ENCODE measurements at regions not wholly inside any gene's neighbourhood (a gene's known extent, or its start where the extent isn't known, plus 50 kb on each side); places are given as distances from the start of the nearest gene placed in this dataset.

- TF ChIP-seq EP300 (IDR thresholded peaks at IDR 0.05; ENCODE audit: borderline replicate concordance in 1 of 2, control insufficient read depth in 1 of 2, low read depth in 2 of 2, low read length in 2 of 2), result no peak
- no peak for TF ChIP-seq POLR2A (IDR thresholded peaks at IDR 0.05; ENCODE audit: low read depth, low read length)
- no peak for TF ChIP-seq ASH2L (IDR thresholded peaks at IDR 0.05; ENCODE audit: borderline replicate concordance, low read depth)
- TF ChIP-seq HDAC2 (IDR thresholded peaks at IDR 0.05), result no peak
Measured at GRCh38 chr4:151534195-151534594, 125.2 kb downstream of the FHIP1A start (continued).

GRCh38 chr4:151535366-151535765 is 126.4 kb downstream of the FHIP1A start:
- intact Hi-C loops (cut with micrococcal nuclease; ENCODE audit: unreplicated experiment), result no loop called here
- ATAC-seq, result no peak

More at GRCh38 chr4:151535366-151535765, 126.4 kb downstream of the FHIP1A start:
- no peak for FAIRE-seq
- Histone ChIP-seq H3K4me3 (no peak overlapping the region), H3K27ac (ENCODE audit: control insufficient read depth, insufficient read depth) (no peak overlapping the region), H3K9ac (ENCODE audit: control insufficient read depth, insufficient read depth, low read length) (no peak overlapping the region), H3K79me2 (ENCODE audit: control insufficient read depth, insufficient read depth, low read length) (no peaks in the 10 kb centered on the region), H3K27me3 (replicated peaks in 1 of 2; ENCODE audit: control insufficient read depth in 2 of 2, insufficient read depth in 2 of 2, low read length in 1 of 2) (no peaks in the 10 kb centered on the region; a peak in 1 of 4 replicates), H2AFZ (ENCODE audit: control insufficient read depth, low read depth, low read length) (no peak overlapping the region), H3K36me3 (ENCODE audit: control insufficient read depth in 2 of 2, insufficient read depth in 2 of 2, low read length in 1 of 2) (no peaks in the 10 kb centered on the region), H3K4me1 (ENCODE audit: control insufficient read depth, insufficient read depth, low read length) (no peaks in the 10 kb centered on the region), H4K20me1 (ENCODE audit: control insufficient read depth, insufficient read depth) (no peaks in the 10 kb centered on the region), H3K9me3 (replicated peaks; ENCODE audit: control insufficient read depth, insufficient read depth, low read length) (no peaks in the 10 kb centered on the region), H3K4me2 (ENCODE audit: control insufficient read depth, insufficient read depth) (no peak overlapping the region)
- RAD21 ChIA-PET (ENCODE audit: unreplicated experiment), result no interaction called here
- CTCF ChIA-PET, result no interaction called here
- POLR2A ChIA-PET, result no interaction called here
- SMC1A ChIA-PET (ENCODE audit: uncharacterized antibody, unreplicated experiment), result no interaction called here
- DNase-seq (ENCODE audit: low read depth, low spot score), result no peak
- no peak for TF ChIP-seq POLR2A (IDR thresholded peaks at IDR 0.05; ENCODE audit: low read depth, low read length)
- no peak for TF ChIP-seq CREM (IDR thresholded peaks at IDR 0.05; ENCODE audit: low read depth)
- TF ChIP-seq ZNF274 (IDR thresholded peaks at IDR 0.05; ENCODE audit: insufficient read depth, insufficient read length), result no peak
- no peak for TF ChIP-seq ZZZ3 (IDR thresholded peaks at IDR 0.05; ENCODE audit: control insufficient read depth, insufficient read length, low read depth)
- no peak for TF ChIP-seq CEBPZ (IDR thresholded peaks at IDR 0.05; ENCODE audit: low read depth, low read length)
- TF ChIP-seq SIX5 (IDR thresholded peaks at IDR 0.05; ENCODE audit: low read depth, low read length, severe bottlenecking), result no peak
- no TSS peak for BruUV-seq (replicated peaks)
- in situ Hi-C loops (cut with MboI), result no loop called here
